HG02938 (cell line): ENCODE measurements at regions not wholly inside any gene's neighbourhood (a gene's known extent, or its start where the extent isn't known, plus 50 kb on each side); places are given as distances from the start of the nearest gene placed in this dataset.
"Not testable (repeated sequence)": the region's sequence is repeated elsewhere in the genome, so short reads cannot be mapped to it uniquely, and the experiment has no call there.

Source experiments
- ATAC-seq: cut with Tn5 transposase; IDR thresholded peaks from one replicate; pipeline ENCODE4 v1.9.1; 2021; ENCODE audit warnings: mild to moderate bottlenecking, moderate library complexity; ENCODE audit not compliant: unreplicated experiment

GRCh38 chr5:166710271-166710670, 1581.2 kb upstream of the WWC1 start:
- no peak for ATAC-seq

GRCh38 chr5:166712447-166713185, 1578.8 kb upstream of the WWC1 start:
- no peak for ATAC-seq

- ATAC-seq, result no peak
Observed at GRCh38 chr5:166713295-166713694, 1578.2 kb upstream of the WWC1 start.

GRCh38 chr5:166716856-166717492, 1574.5 kb upstream of the WWC1 start:
- no peak for ATAC-seq

GRCh38 chr5:166719991-166720390, 1571.5 kb upstream of the WWC1 start:
- no peak for ATAC-seq

GRCh38 chr5:166722939-166723338, 1568.5 kb upstream of the WWC1 start:
- no peak for ATAC-seq

GRCh38 chr5:166724284-166724683, 1567.2 kb upstream of the WWC1 start:
- ATAC-seq, result no peak

GRCh38 chr5:166725593-166725992, 1565.9 kb upstream of the WWC1 start:
- ATAC-seq, result no peak

GRCh38 chr5:166726406-166726805, 1565.0 kb upstream of the WWC1 start:
- no peak for ATAC-seq

GRCh38 chr5:166742951-166743350, 1548.5 kb upstream of the WWC1 start:
- ATAC-seq, result not testable (repeated sequence)

GRCh38 chr5:166746506-166746905, 1544.9 kb upstream of the WWC1 start:
- no peak for ATAC-seq

GRCh38 chr5:166750376-166750775, 1541.1 kb upstream of the WWC1 start:
- no peak for ATAC-seq

GRCh38 chr5:166758151-166758550, 1533.3 kb upstream of the WWC1 start:
- ATAC-seq, result no peak

- no peak for ATAC-seq
Observed at GRCh38 chr5:166767858-166768257, 1523.6 kb upstream of the WWC1 start.

- no peak for ATAC-seq
Observed at GRCh38 chr5:166768536-166768935, 1522.9 kb upstream of the WWC1 start.

GRCh38 chr5:166772770-166773169, 1518.7 kb upstream of the WWC1 start:
- no peak for ATAC-seq

- ATAC-seq, result no peak
Observed at GRCh38 chr5:166781737-166782136, 1509.7 kb upstream of the WWC1 start.

- ATAC-seq, result no peak
Observed at GRCh38 chr5:166784545-166785078, 1506.8 kb upstream of the WWC1 start.

- ATAC-seq, result no peak
Observed at GRCh38 chr5:166786178-166786577, 1505.3 kb upstream of the WWC1 start.

GRCh38 chr5:166786889-166787288, 1504.6 kb upstream of the WWC1 start:
- no peak for ATAC-seq

- no peak for ATAC-seq
Observed at GRCh38 chr5:166788050-166788449, 1503.4 kb upstream of the WWC1 start.

- ATAC-seq, result no peak
Observed at GRCh38 chr5:166795756-166796155, 1495.7 kb upstream of the WWC1 start.
